Adrenal gland (tissue), 9 donors: ENCODE measurements at regions not wholly inside any gene's neighbourhood (a gene's known extent, or its start where the extent isn't known, plus 50 kb on each side); places are given as distances from the start of the nearest gene placed in this dataset.

Experiments
- DNase-seq, 7 donors: peaks; one replicate each; pipeline ENCODE4 v3.0.0-alpha.2; 2019 to 2020
- H3K27ac ChIP-seq, 5 donors: fragments of 200-600 bp; sonication (generic) in 4 of 5; 1 replicate in 3 of 5; 2 replicates in 2 of 5; pipeline versions ENCODE4 v1.5.1 to v1.8.0; 2016 to 2020; ENCODE audit warnings: mild to moderate bottlenecking in 1 of 5
- H3K27me3 ChIP-seq: fragments of 200-600 bp; 2 replicates; pipeline ENCODE4 v1.8.0; 2021
- H3K36me3 ChIP-seq, 2 donors: fragments of 200-600 bp; replicated peaks in 1 of 2; 1 replicate in 1 of 2; 2 replicates in 1 of 2; pipeline versions ENCODE4 v1.5.1 to v1.8.0; 2018 to 2022
- H3K4me1 ChIP-seq, 2 donors: fragments of 200-600 bp; replicated peaks in 1 of 2; 1 replicate in 1 of 2; 2 replicates in 1 of 2; pipeline versions ENCODE4 v1.5.1 to v1.8.0; 2018 to 2021
- H3K4me3 ChIP-seq, 4 donors: fragments of 200-600 bp; sonication (generic) in 3 of 4; one replicate each; pipeline ENCODE4 v1.5.1; 2016 to 2018
- H3K9me3 ChIP-seq, 3 donors: fragments of 200-600 bp; sonication (generic) in 1 of 3; replicated peaks in 1 of 3; 1 replicate in 2 of 3; 2 replicates in 1 of 3; pipeline versions ENCODE4 v1.5.1 to v1.8.0; 2016 to 2021
- CTCF ChIP-seq, 6 experiments: fragments of 450-650 bp in 4 of 6; fragments of 200-600 bp in 2 of 6; sonication (generic) in 1 of 6; IDR thresholded peaks; 1 replicate in 5 of 6; 2 replicates in 1 of 6; pipeline versions ENCODE4 v1.5.1 to v1.8.0; 2016 to 2021; ENCODE audit warnings: antibody characterized with exemption in 6 of 6, mild to moderate bottlenecking in 2 of 6, moderate library complexity in 1 of 6
- POLR2A ChIP-seq, 2 donors: fragments of 450-650 bp; IDR thresholded peaks; one replicate each; pipeline ENCODE4 v1.6.1; 2017; ENCODE audit warnings: antibody characterized with exemption in 2 of 2, mild to moderate bottlenecking in 2 of 2, moderate library complexity in 1 of 2
- WGBS, 4 donors: extraction: QIAGEN DNeasy Blood & Tissue Kit in 2 of 4; methylation state at CpG; one replicate each; pipeline versions ENCODE4 v1.1.5 to v1.1.7; 2013 to 2017; 5-methylcytosine and 5-hydroxymethylcytosine counted together
- intact Hi-C, 2 donors: fragments of 100-400 bp; cut with DNase I; formaldehyde crosslinking; loops; one replicate each; pipeline versions ENCODE4 v1.14.1 to v1.15.0; 2022 to 2023
- donor health status: healthy with polysubstance abuse.
- donor health status: Bipolar disorder and iron deficiency.
- donor health status: DM: yes; HTN: yes; CAD: no.
- donor health status: DM: no; HTN: no; CAD: no.
- donor health status: DM: no; HTN: no; CAD: no.

GRCh38 chr10:21197838-21198237 is 300.7 kb upstream of the NEBL start:
- no peak overlapping the region for H3K4me3 ChIP-seq
- DNase-seq, result no peak
- TF ChIP-seq CTCF (IDR thresholded peaks at IDR 0.05) (no peak), POLR2A (IDR thresholded peaks at IDR 0.05) (no peak)
- H3K36me3 ChIP-seq, result no peaks in the 10 kb centered on the region
- intact Hi-C loops, result no loop called here
- no peaks in the 10 kb centered on the region for H3K27me3 ChIP-seq
- 84 to 90% (median 87%) methylated on average over 3 of the region's 3 CpGs for WGBS, 4 donors
- no peaks in the 10 kb centered on the region for H3K9me3 ChIP-seq
- no peak overlapping the region for H3K27ac ChIP-seq
- H3K4me1 ChIP-seq, result no peaks in the 10 kb centered on the region

GRCh38 chr10:21196822-21197395 is 299.8 kb upstream of the NEBL start:
- WGBS, 4 donors, result 74 to 84% (median 83%) methylated on average over 5 of the region's 5 CpGs
- Histone ChIP-seq H3K27me3 (no peaks in the 10 kb centered on the region), H3K4me3 (no peak overlapping the region), H3K4me1 (no peaks in the 10 kb centered on the region), H3K36me3 (no peaks in the 10 kb centered on the region), H3K9me3 (no peaks in the 10 kb centered on the region), H3K27ac (no peak overlapping the region)
- DNase-seq, result no peak
- intact Hi-C loops, result no loop called here
- TF ChIP-seq POLR2A (IDR thresholded peaks at IDR 0.05) (no peak), CTCF (IDR thresholded peaks at IDR 0.05) (no peak)

GRCh38 chr10:21195252-21195651 is 298.1 kb upstream of the NEBL start:
- intact Hi-C loops, result no loop called here
- Histone ChIP-seq H3K36me3 (no peaks in the 10 kb centered on the region), H3K27ac (no peak overlapping the region), H3K27me3 (no peaks in the 10 kb centered on the region), H3K4me1 (no peaks in the 10 kb centered on the region), H3K4me3 (no peak overlapping the region), H3K9me3 (no peaks in the 10 kb centered on the region)
- 64 to 89% (median 76%) methylated on average over 1 of the region's 1 CpG for WGBS, 4 donors
- no peak for TF ChIP-seq POLR2A (IDR thresholded peaks at IDR 0.05)
- TF ChIP-seq CTCF (IDR thresholded peaks at IDR 0.05), result no peak
- no peak for DNase-seq

GRCh38 chr10:21194510-21194993 is 297.4 kb upstream of the NEBL start:
- intact Hi-C loops, result no loop called here
- 56 to 68% (median 58%) methylated on average over 5 of the region's 5 CpGs for WGBS, 4 donors

More at GRCh38 chr10:21194510-21194993, 297.4 kb upstream of the NEBL start:
- Histone ChIP-seq H3K4me3 (no peak overlapping the region), H3K4me1 (no peaks in the 10 kb centered on the region), H3K27me3 (no peaks in the 10 kb centered on the region), H3K36me3 (no peaks in the 10 kb centered on the region), H3K9me3 (no peaks in the 10 kb centered on the region), H3K27ac (no peak overlapping the region)
- peak in 2 of 7 donors; percentile 19 to 45 for DNase-seq
- no peak for TF ChIP-seq POLR2A (IDR thresholded peaks at IDR 0.05)
- TF ChIP-seq CTCF (IDR thresholded peaks at IDR 0.05), result no peak
